Stomach (tissue), 4 donors: ENCODE measurements at regions not wholly inside any gene's neighbourhood (a gene's known extent, or its start where the extent isn't known, plus 50 kb on each side); places are given as distances from the start of the nearest gene placed in this dataset.

Experiments used
- CTCF ChIP-seq, 7 experiments: fragments of 450-650 bp in 4 of 7; fragments of 200-600 bp in 3 of 7; sonication (generic) in 3 of 7; IDR thresholded peaks; one replicate each; pipeline ENCODE4 v1.5.1; 2016 to 2019; ENCODE audit warnings: antibody characterized with exemption in 7 of 7, control low read depth in 2 of 7, mild to moderate bottlenecking in 1 of 7
- POLR2A ChIP-seq, 4 donors: fragments of 450-650 bp; IDR thresholded peaks; one replicate each; pipeline ENCODE4 v1.6.1; 2016; ENCODE audit warnings: antibody characterized with exemption in 4 of 4, control low read depth in 2 of 4, mild to moderate bottlenecking in 1 of 4, moderate library complexity in 1 of 4
- POLR2AphosphoS5 ChIP-seq, 3 donors: sonication (generic); formaldehyde crosslinking; IDR thresholded peaks; one replicate each; pipeline ENCODE4 v1.6.1; 2016; ENCODE audit warnings: antibody characterized with exemption in 3 of 3

- TF ChIP-seq CTCF (IDR thresholded peaks at IDR 0.05) (no peak), POLR2AphosphoS5 (IDR thresholded peaks at IDR 0.05) (no peak), POLR2A (IDR thresholded peaks at IDR 0.05) (no peak)
Observed at GRCh38 chr12:107327651-107328182, 234.4 kb upstream of the CRY1 start.
